ENCODE measurements at regions not wholly inside any gene's neighbourhood (a gene's known extent, or its start where the extent isn't known, plus 50 kb on each side); places are given as distances from the start of the nearest gene placed in this dataset.

- peak; percentile 77 for DNase-seq
Measured at GRCh38 chr1:67561704-67562113, 123.3 kb upstream of the GADD45A start.

DNA sequence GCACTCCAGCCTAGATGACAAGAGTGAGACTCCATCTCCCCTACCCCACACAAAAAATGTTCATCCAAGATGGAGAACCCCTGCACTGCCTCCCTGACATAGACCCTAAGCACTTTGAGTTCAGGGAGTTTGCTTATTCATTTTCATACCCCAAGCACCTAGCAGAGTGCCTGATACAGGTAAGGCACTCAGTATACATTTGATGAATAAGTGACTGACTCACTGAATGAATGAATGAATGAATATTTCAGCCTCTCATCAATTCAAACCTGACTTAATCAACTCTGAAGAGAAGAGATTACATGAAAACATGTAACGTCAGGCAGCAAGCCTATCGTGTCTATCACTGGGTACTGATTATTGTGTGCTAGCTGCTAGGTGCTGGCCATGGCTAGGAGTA, 121.3 kb upstream of the GADD45A start:
- no peak for DNase-seq

DNA sequence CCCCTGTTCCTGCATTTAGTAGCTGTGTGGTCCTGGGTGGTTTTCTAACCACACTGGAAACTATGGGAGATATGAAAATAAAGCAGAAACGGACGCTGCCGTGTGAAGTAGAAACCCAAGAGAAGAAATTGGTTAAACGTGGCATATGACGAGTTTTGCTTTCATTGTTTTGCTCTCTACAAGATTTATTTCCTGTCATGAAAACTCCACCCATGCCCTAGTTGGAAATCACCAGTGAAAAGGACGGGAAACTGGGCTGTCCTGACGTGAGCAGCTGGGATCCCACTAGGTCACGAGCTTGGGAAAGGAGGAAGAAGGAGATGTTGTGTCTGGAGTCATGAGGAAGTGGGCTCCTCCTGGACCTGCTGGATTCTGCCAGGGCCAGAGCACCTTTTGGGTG, 120.8 kb upstream of the GADD45A start:
- DNase-seq = no peak

DNA sequence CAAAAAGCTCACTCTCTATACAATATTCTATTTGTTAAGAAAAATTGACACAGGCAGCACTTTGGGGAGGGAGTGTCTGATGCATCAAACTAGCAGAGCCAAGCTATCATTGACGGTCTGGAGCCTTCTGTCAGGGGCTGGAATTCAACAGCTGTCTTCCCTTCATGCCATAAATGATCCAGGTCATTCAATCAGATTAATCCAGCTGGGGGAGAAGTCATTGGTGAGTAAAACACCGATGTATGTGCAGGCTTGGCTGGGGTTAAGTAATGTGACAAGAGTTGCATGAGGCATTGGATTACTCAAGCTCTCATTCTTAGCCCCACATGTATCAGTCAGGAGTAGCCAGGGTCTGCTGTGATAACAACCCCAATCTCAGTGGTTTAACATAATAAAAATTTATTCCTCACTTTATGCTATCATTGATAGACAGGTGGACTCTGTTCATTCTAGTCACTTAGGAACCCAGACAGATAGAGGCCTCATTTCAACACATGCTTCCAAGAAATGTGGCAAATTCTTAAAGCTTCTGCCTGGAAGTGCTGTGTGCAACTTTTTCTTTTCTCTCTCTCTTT, 118.1 kb upstream of the GADD45A start:
- DNase-seq = no peak

- DNase-seq = no peak
Measured at GRCh38 chr1:67570486-67571143, 114.4 kb upstream of the GADD45A start.

DNA sequence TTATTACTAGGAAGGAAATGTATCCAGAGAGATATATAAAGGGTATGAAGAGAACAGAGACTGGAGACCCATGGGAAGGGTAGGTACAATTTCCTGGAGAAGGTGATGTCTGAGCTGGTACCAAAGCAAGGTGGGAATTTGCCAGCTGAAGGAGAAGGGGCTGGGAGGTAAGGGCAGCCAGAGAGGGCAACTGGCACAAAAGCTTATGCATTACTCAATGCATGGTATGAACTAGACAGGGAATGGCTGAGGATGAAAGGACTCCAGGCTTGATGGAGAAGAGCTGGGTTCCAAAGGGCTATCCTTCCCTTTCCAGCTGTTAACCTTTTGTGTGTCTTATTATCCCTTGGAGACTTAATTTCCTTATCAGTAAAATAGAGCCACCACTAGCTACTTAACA, 113.6 kb upstream of the GADD45A start:
- no peak for DNase-seq

DNA sequence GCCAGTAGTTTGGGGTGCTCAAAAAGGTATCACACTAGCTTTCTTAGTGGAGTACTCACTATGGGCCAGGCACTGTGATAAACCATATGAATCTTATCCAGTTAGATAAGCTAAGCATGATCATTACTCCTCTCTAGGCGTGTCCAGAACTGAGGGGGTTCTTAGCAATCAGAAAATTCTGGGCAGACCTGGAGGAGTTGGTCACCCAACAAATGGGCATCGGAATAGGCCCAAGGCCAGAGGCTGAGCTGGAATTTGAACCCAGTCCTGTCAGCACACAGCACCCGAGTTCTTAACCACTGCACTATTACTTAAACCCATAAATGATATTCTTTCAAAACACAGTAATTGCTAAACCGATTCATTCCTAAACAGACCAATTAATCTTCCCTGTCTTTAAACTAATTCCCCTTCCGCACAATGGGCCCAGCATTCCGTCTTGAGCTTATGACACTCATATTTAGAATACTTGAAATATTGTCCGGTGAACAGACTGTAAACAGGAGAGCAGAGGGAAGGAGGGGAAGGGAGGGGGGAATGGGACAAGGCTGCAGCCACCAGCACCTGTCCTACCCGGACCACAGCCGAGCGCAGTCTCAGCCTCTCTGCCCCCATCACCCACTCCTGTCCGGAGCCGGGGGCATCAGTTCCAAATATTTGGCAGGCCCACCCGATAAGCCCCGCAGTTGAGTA, 113.0 kb upstream of the GADD45A start:
- DNase-seq = no peak

DNA sequence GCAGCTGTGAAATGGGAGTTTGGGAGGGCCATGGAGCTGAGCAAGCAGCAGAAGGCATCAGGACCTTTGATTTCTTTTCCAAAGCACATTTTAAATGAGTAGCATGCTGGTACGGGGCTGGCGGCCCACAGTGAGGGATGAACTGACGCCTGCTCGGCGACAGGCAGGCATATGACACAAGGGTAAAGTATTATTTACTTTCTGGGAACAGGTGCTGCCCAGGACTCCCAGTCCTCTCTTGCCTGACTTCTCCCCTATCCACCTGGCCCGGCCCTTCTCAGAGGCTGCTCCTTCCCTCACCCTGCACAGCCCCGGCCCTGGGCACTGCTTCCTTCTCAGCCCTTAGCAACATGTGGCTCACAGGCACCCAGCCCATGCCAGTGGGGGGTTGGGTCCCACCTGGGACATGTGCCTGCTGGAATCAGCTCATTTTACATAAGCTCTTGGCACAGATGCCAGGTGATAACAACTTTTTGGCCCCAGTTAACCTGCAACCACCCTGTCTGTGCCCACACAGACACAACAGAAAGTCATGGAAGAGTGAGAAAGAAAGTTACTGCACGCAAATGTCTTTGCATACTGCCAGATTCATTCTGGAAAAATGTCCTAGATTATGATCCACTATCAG, 112.3 kb upstream of the GADD45A start:
- DNase-seq = no peak

- no peak for DNase-seq
Measured at GRCh38 chr1:67573311-67573872, 111.6 kb upstream of the GADD45A start.

GRCh38 chr1:67574221-67574620, 110.8 kb upstream of the GADD45A start:
- DNase-seq = no peak

DNA sequence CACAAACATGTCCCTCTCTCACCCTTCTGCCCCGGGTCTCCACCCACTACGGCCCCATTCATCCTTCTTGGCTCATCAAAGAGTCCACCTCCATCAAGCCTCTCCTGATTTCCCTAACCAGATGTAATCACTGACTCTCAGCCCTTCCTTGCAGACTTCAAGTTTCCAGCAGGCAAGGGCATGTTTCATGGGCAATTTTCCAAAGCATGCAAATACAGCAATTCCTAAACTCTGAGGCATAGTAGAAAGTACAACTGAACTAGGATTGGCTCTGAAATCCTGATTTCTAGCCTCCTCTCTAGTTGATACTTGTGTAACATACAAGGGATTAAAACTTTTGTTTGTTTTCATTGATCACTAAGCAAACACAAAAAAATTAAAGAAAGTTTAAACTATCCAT, 109.1 kb upstream of the GADD45A start:
- no peak for DNase-seq

- DNase-seq = no peak
Measured at GRCh38 chr1:67576474-67576873, 108.5 kb upstream of the GADD45A start.

GRCh38 chr1:67577646-67578045, 107.4 kb upstream of the GADD45A start:
- no peak for DNase-seq

- DNase-seq = no peak
Measured at GRCh38 chr1:67578397-67579020, 106.5 kb upstream of the GADD45A start.

DNA sequence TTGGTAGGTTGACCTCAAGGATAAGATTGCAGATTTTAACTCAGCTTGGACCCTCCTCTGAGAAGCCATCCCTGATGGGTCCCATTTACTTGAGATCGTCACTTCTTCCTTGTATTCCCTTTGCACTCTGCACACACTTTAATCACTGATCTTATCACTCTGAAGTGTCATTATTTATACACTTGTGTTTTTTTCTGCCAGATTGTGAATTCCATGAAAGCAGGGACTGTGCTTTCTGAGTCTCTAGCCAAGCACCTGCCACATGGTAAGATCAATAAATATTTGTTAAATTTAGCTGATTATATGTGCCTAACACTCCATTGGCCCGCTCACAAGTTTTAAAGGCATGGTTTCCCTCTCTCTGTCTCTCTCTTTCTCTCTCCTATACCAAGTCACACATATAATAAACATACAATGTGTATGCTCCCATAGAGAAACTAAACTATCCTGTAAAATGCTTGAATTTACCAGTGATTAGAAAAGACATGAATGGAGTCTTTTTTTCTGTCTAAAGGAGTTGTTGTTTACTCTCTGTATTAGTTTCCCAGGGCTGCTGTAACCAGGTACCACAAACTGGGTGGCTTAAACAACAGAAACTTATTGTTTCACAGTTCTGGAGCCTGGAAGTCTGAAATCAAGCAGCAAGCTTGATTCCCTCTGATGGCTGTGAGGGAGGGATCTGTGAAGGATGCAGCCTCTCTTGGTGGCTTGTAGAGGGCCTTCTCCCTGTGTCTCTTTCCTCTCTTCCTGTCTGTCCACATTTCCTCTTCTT, 105.2 kb upstream of the GADD45A start:
- DNase-seq = no peak

DNA sequence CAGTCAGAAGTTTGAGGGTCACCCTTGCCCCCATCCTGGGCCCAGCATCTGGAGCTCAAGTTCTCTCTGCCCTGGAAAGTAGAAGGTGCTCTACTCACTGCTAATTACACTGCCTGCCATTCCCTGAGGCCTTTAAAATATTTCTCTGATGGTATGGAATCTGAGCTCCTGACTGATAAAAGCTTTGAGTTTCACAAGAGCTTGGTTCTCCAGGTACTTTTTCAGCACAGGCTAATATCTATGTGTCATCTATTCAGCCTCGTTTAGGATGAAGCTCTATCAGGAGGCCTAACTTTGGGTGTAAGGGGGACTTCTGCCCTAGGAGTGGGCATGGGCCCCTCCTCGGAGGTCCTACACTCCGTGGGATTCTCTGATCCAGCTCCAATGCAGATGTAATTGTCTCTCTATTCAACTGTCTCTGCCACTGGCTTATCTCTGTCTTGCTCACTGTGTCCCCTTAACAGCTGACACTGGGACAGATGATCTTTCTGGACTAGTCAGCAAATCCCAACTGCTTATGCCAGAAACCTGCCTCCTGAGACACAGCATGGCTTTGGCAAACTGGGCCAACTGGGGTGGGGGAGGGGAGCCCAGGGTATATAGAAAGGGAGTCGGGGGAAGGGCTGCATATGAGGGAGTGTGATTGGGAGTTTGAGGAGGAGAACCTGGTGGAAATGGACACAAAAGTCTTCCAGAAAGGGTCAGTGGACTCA, 104.2 kb upstream of the GADD45A start:
- no peak for DNase-seq

GRCh38 chr1:67582625-67583461, 102.2 kb upstream of the GADD45A start:
- peak; percentile 26 for DNase-seq

DNA sequence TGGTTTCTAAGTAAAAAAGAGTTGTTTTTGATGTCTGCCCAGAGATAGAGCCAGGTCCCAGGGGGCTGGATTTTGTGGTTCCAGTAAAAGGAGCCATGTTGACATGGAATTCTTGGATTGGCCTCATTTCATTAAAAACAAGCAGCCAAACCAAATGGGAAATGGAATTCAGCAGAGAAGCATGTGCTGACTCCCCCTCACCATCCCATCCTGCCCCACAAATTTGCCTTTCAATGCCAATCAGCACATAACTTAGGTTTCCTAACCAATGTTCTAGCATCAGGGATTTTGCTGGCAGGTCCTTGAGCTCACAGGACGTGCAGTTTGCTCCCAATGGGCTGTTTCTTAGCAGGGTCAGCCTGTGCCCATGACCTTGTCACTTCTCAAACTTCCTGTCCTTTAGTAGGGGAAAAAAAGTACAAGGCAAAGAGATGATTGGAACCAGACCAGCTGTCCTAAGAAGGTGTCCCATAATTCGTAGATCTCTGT, 101.5 kb upstream of the GADD45A start:
- DNase-seq = no peak

DNA sequence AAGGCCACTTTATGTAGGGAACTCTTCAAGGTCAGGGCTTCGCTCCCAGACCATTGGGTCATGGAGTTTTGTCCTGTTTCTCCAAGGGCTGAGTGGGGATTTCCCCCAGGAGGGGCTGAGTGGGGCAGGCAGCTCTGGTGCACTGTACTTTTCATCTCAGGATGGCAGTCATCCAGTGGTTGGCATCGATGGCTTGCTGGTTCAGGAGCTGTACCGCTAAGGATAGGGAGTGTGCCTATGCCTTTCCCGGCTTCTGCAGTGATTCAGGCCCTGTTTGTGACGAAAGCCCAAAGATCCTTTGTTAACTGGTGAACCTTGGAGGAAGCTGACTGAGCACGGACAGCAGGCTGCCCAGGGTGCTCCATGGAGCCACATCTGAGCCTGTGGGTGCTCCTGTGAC, 100.1 kb upstream of the GADD45A start:
- no peak for DNase-seq

DNA sequence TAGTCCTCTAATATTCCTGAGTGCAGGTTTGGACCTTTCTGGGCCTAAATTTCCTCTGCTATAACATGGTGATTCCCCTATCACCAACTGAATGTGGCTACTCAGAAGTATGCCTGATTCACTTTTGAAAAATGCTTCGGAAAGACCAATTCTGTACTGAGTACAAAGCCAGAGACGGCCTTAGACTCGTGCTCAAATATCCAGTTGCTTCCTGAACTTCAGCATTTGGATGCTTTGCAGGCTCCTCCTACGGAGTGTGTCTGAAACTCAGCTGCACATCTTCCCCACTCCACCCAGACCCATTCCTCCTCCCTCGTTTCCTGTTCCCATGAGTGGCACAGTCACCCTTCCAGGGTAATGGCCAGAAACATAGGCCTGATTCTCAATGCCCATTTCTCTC, 98.4 kb upstream of the GADD45A start:
- no peak for DNase-seq
